Adipocyte (in vitro differentiated cells): ENCODE measurements at regions not wholly inside any gene's neighbourhood (a gene's known extent, or its start where the extent isn't known, plus 50 kb on each side); places are given as distances from the start of the nearest gene placed in this dataset.

Source experiments
- DNase-seq: peaks from one replicate; pipeline ENCODE4 v3.0.0-alpha.2; 2015; ENCODE audit warnings: low read depth
- H3K27me3 ChIP-seq: replicated peaks from 2 replicates; pipeline ENCODE4 v1.7.0; 2013; ENCODE audit warnings: mild to moderate bottlenecking, low read length, moderate library complexity; ENCODE audit not compliant: control insufficient read depth, insufficient read depth
- H3K36me3 ChIP-seq: 2 replicates; pipeline ENCODE4 v1.7.0; 2013; ENCODE audit warnings: low read length, mild to moderate bottlenecking, moderate library complexity; ENCODE audit not compliant: control insufficient read depth, insufficient read depth, severe bottlenecking
- H3K4me1 ChIP-seq: 2 replicates; pipeline ENCODE4 v1.7.0; 2013; ENCODE audit warnings: mild to moderate bottlenecking, low read length, moderate library complexity; ENCODE audit not compliant: control insufficient read depth, insufficient read depth
- H3K4me3 ChIP-seq: 2 replicates; pipeline ENCODE4 v1.7.0; 2013; ENCODE audit warnings: mild to moderate bottlenecking, low read length, moderate library complexity
- H3K9ac ChIP-seq: 2 replicates; pipeline ENCODE4 v1.7.0; 2013; ENCODE audit warnings: mild to moderate bottlenecking, low read length, moderate library complexity
- H3K9me3 ChIP-seq: 2 replicates; pipeline ENCODE4 v1.7.0; 2013; ENCODE audit warnings: mild to moderate bottlenecking, low read length, moderate library complexity; ENCODE audit not compliant: control insufficient read depth

DNA sequence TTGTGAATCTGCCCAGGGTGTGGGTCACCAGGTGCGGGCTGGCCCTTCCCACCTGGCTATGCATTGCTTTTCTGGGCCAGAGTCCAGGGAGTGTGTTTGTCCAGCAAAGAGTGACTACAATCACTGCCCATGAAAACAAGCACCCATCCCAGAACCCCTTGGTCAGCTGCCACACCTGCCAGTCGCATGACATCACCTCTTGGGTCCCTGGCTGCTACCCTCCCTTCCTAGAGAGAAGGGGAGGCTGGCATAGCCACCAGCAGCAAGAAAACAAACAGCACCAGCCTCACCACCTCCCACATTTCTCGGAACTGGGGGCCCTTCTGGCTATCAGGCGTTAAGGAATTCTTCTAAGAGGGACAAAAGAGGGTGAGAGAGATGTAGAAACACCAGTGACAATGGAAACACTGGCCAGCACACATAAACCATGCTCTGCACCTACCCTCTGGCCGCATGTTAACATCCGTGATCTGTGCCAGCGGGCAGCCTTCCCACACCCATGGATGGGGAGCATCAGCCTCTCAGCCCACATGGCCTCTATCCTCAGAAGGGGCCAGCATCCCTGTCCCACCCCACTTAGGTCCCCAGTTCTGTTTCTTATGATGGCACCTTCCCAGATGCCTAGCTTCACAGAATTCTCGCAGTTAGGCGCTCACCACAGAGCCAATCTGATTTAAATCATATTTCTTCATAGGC lies 109.7 kb upstream of the GLI2 start:
- H3K36me3 ChIP-seq, result no peaks in the 10 kb centered on the region
- no peak overlapping the region for H3K4me3 ChIP-seq
- H3K4me1 ChIP-seq, result no peaks in the 10 kb centered on the region
- peaks cover 30% of the 10 kb centered on the region for H3K27me3 ChIP-seq
- H3K9me3 ChIP-seq, result peaks cover 9% of the 10 kb centered on the region
- DNase-seq, result no peak
- H3K9ac ChIP-seq, result no peak overlapping the region

DNA sequence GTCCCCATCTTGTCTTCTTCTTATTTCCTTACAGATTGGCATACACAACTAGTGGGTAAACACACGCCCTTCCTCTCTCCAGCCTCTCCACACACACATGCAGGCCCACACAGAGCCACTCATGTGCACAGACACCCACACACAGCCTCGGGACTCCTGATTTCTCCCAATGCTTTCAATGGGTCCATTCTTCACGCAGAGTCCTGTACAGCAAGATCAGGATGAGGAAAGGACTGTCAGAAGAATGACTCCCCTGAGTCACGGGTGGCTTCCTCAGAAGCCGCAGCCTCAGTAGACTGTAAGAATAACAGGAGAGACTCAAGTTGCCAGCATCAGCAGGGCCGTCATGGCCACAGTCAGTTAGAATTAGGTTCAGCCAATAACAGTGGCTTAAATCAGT lies 109.1 kb upstream of the GLI2 start:
- Histone ChIP-seq H3K4me1 (no peaks in the 10 kb centered on the region), H3K9me3 (peaks cover 9% of the 10 kb centered on the region), H3K4me3 (no peak overlapping the region), H3K9ac (no peak overlapping the region), H3K36me3 (no peaks in the 10 kb centered on the region), H3K27me3 (peaks cover 30% of the 10 kb centered on the region)
- no peak for DNase-seq

DNA sequence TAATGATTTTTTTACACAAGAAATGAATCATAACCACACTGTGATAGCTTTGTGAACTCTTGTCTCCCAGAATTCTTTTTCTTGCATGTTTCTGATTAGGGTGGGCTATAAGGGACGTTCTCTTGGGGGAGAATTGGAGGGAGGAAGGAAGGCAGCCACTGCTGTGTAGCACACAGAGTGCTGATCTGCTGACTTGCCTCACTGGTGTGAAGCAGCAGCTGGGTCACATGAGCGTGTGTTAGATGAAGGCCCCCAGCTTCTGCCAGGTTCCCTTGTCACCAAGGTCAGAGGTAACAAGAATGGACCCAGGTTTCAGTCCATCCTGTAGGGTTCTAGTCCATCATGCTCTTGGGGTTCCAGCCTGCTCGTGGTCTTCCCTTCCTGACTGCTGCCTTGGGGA lies 107.4 kb upstream of the GLI2 start:
- H3K36me3 ChIP-seq, result no peaks in the 10 kb centered on the region
- no peak overlapping the region for H3K4me3 ChIP-seq
- H3K9me3 ChIP-seq, result peaks cover 9% of the 10 kb centered on the region
- no peaks in the 10 kb centered on the region for H3K4me1 ChIP-seq
- no peak for DNase-seq
- no peak overlapping the region for H3K9ac ChIP-seq
- H3K27me3 ChIP-seq, result peaks cover 38% of the 10 kb centered on the region

DNA sequence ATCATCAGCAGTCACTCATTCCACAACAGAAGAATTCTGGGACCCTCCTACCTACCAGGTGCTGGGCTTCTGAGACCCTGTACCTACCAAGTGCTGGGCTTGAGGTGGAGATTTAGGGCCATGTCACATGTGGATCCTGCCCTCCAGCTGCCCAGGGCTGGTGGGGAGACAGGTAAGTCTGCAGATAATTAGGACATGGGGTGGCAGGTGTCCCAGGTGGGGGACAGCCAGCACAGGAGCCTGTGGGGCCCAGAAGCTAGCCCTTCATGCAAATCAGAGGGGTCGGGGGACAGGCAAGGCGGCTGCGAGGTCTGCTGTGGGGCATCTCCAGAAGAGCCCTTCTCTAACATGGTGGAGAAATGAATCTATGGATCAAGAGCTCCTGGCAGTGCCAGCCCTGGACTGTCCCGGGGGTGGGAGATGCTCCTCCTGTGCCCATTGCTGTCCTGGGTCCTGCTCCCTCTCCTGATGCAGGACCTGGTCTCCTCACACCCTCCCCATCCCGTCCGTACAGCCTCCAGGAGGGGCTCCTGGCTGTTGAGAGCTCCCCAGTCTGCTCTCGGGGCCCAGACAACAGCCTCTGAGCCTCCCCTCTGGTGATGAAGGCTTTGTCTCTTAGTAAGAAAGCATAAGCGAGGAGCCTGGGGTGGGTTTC lies 106.3 kb upstream of the GLI2 start:
- no peak for DNase-seq
- peaks cover 9% of the 10 kb centered on the region for H3K9me3 ChIP-seq
- H3K9ac ChIP-seq, result no peak overlapping the region
- no peak overlapping the region for H3K4me3 ChIP-seq
- H3K4me1 ChIP-seq, result no peaks in the 10 kb centered on the region
- H3K27me3 ChIP-seq, result peaks cover 39% of the 10 kb centered on the region
- no peaks in the 10 kb centered on the region for H3K36me3 ChIP-seq

DNA sequence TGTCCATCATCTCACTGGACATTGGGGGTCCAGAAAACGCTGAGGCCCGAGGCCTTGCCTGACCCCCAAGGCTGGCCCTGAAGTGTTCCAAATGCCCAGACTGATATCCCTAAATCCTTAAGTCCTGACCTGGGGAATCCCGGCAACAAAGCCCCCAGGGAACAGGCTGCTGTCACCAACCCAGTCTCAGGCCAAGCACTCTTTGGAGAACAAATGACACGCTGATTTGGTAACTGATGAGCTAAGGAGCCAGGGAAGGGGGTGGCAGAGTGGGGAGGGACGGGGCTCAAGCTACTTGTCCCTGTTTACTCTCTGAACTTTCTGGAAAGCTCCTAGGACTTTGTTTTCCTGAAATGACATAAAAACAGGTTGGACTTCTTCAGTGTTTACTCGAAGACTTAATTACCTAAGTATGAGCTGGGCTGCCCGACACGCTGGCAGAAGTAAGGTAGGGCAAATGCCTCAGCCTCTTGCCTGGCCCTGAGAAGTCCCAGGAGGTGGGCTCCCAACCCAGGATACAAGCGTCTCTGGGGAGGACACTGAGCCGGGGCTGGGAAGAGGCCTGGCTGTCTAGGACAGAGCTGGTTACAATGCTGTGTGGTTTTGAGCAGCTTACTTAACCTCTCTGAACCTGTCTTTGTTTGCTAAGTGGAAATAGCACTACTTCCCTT lies 105.5 kb upstream of the GLI2 start:
- peaks cover 45% of the 10 kb centered on the region for H3K27me3 ChIP-seq
- peaks cover 9% of the 10 kb centered on the region for H3K9me3 ChIP-seq
- DNase-seq, result no peak
- H3K36me3 ChIP-seq, result no peaks in the 10 kb centered on the region
- H3K9ac ChIP-seq, result no peak overlapping the region
- no peak overlapping the region for H3K4me3 ChIP-seq
- H3K4me1 ChIP-seq, result no peaks in the 10 kb centered on the region

DNA sequence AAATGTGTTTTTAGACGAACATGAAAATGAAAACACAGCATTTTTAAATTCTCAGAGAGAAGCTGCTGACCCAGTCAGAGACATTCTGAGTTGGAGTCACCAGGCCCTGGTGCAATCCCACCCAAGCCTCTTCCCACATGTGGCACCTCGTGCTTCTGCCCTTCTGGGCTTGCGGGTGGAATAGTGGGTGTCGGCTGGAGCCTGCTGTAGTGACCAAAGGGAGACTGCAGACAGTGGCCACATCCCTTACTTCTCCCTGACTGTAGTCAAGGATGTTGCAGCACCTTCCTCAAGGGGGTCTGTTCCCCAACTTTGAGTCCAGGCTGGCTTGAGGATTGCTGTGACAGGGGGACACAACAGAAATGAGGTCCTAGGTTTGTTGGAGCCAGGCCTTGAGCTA lies 104.4 kb upstream of the GLI2 start:
- Histone ChIP-seq H3K4me1 (no peaks in the 10 kb centered on the region), H3K9ac (no peak overlapping the region), H3K4me3 (no peak overlapping the region), H3K27me3 (peaks cover 52% of the 10 kb centered on the region), H3K36me3 (no peaks in the 10 kb centered on the region), H3K9me3 (peaks cover 9% of the 10 kb centered on the region)
- peak; percentile 17 for DNase-seq

DNA sequence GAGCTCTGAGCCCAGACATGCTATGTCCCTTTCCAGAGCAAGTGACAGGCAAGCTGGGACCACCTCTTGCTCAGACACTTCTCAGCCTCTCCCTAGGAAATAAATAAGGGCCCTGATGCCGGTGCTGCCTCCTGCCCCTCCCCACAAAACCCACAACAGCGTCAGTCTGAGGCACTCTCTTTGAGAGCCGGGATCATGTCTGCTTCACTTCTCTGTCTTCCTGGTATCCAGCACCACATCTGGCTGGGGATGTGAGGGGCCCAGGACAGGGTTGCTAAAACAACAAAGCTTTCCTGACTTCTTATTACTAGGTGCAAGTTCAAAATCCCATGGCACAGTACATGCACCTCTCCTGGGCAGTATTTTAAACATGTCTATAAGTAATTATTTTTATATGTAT lies 103.9 kb upstream of the GLI2 start:
- Histone ChIP-seq H3K9ac (no peak overlapping the region), H3K9me3 (peaks cover 9% of the 10 kb centered on the region), H3K36me3 (no peaks in the 10 kb centered on the region), H3K27me3 (peaks cover 52% of the 10 kb centered on the region), H3K4me3 (no peak overlapping the region), H3K4me1 (no peaks in the 10 kb centered on the region)
- peak; percentile 58 for DNase-seq

DNA sequence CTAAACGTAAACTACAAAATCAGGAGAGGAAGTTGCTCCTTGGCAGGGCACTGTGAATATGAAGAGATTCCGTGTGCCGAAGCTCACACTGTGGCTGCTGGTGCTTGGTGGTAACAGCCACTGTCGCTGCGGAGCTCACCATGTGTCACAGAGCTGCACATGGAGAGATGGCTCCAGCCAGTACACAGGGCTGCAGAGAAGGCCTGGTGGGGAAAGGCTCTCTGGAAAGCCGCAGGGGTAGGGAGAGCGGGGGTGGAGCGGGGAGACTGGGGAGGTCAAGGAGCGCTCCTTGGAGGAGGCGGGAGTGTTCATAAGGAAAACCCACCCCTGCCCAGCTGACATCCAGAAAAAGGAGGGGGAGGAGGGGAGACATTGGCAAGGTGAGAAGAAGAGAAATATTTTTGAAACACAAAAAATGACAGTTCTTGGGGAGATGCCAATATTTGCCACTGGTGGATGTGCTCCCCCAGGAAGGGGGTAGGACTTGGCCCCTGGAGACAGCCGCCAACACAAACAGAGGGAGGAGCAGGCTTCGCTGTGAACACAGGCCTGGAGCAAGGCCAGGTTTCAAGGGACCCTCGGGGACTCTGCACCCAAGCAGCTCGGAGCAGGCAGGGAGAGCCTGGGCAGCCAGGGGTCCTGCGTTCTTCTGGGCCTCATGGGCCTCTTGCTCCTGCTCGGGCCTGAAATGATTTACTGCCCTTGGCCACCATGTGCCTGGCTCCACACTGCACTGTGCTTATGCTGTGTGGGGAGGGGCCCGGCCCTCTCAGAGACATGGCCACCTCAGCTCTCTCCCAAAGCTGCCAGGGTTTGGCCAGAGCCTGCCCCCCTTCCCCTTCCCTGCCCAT lies 102.6 kb upstream of the GLI2 start:
- Histone ChIP-seq H3K9me3 (peaks cover 9% of the 10 kb centered on the region), H3K9ac (no peak overlapping the region), H3K27me3 (peaks cover 45% of the 10 kb centered on the region), H3K36me3 (no peaks in the 10 kb centered on the region), H3K4me1 (no peaks in the 10 kb centered on the region), H3K4me3 (no peak overlapping the region)
- no peak for DNase-seq

DNA sequence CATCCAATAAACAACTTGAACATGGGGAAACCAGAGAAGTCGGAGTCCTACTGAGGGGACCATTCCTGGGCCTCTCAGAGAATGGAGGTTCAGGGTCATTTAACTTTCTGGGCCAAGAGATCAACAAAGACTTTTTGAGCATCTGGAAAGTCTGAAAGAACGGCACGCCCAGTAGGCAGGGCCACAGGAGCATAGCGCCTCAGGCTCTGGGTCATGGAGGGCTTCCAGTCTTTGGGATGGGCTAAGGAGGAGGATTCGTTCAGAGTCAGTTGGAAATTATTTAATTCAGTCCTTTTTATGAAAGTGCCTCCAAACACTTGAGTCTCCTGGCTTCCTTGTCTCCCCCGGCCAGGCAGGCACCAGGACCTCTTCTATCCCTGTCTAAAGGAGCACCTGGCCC lies 101.1 kb upstream of the GLI2 start:
- no peaks in the 10 kb centered on the region for H3K4me1 ChIP-seq
- no peaks in the 10 kb centered on the region for H3K36me3 ChIP-seq
- no peak overlapping the region for H3K9ac ChIP-seq
- H3K9me3 ChIP-seq, result no peaks in the 10 kb centered on the region
- H3K27me3 ChIP-seq, result peaks cover 37% of the 10 kb centered on the region
- H3K4me3 ChIP-seq, result no peak overlapping the region
- DNase-seq, result no peak

DNA sequence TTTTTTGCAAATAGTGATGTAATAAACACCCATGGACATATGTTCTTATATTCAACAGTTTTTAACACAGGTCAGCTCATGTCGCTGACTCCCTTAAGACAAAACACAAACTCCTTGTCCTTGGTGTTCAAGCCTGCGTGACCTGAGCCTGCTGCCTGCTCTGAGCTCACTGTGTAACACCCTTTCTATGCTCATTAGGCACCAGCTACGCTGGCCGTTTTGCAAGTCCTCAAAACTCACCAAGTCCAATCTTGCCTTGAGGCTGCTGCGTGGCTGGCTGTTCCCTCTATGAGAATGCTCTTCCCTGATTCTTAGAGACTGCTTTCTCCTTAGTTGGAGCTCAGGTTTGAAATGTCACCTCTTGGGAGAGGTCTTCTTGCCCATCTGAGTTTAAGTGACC lies 100.5 kb upstream of the GLI2 start:
- Histone ChIP-seq H3K4me3 (no peak overlapping the region), H3K27me3 (peaks cover 32% of the 10 kb centered on the region)

DNA sequence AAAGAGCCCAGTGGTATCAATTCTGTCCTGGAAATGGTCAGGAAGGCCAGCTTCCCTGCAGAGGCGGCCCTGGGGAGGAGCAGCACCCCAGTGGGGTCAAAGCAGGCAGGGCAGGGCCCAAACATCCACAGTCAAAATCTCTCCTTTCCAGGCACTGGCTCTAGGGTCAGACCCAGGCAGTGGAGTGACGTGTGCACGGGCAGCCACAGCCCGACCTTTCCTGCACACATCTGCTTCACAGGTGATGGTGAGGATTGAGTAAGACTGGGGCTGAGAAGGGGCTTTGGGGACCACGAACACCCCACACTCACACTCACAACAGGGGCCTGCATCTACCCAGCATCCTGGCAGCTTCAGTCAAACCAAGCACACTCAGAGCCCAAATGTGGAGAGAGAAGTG lies 97.8 kb upstream of the GLI2 start:
- Histone ChIP-seq H3K27me3 (peaks cover 24% of the 10 kb centered on the region), H3K4me1 (peaks cover 7% of the 10 kb centered on the region), H3K9me3 (no peaks in the 10 kb centered on the region), H3K9ac (no peak overlapping the region), H3K36me3 (no peaks in the 10 kb centered on the region), H3K4me3 (no peak overlapping the region)
- no peak for DNase-seq

More for the DNA sequence above, 100.5 kb upstream of the GLI2 start:
- DNase-seq, result no peak
- no peaks in the 10 kb centered on the region for H3K9me3 ChIP-seq
- no peaks in the 10 kb centered on the region for H3K4me1 ChIP-seq
- H3K9ac ChIP-seq, result no peak overlapping the region
- no peaks in the 10 kb centered on the region for H3K36me3 ChIP-seq
